Muscle of back (tissue), 3 donors: ENCODE measurements at regions not wholly inside any gene's neighbourhood (a gene's known extent, or its start where the extent isn't known, plus 50 kb on each side); places are given as distances from the start of the nearest gene placed in this dataset.
"Not testable (repeated sequence)": the region's sequence is repeated elsewhere in the genome, so short reads cannot be mapped to it uniquely, and the experiment has no call there.

ENCODE experiments used
- DNase-seq, 3 donors: peaks; one replicate each; pipeline versions ENCODE4 v3.0.0 to v3.0.0-alpha.2; 2013

GRCh38 chrX:18102006-18102405 is 118.7 kb downstream of the BEND2 start:
- no peak for DNase-seq

GRCh38 chrX:18101087-18101486 is 119.6 kb downstream of the BEND2 start:
- no peak for DNase-seq

GRCh38 chrX:18099745-18100144 is 120.9 kb downstream of the BEND2 start:
- DNase-seq = no peak

DNA sequence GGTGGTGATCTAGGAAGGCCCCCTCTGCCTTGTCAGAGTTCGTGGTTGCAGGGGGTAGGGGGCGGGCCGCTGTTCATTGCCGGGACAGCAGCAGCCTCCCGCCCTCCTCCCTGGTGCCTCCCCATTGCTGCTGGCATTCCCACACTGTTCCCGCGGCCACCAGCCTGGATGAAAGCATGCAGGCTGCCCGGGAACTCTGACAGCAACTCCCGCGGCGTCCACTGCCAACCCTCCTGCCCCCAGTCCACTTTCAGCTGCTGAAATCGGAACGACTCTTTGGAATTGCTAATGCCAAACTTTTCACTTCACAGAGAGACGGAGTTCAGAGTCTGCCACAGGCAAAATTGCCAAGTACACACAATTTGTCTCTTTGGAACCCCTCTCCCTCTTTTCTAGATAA is 121.9 kb downstream of the BEND2 start:
- no peak for DNase-seq

DNA sequence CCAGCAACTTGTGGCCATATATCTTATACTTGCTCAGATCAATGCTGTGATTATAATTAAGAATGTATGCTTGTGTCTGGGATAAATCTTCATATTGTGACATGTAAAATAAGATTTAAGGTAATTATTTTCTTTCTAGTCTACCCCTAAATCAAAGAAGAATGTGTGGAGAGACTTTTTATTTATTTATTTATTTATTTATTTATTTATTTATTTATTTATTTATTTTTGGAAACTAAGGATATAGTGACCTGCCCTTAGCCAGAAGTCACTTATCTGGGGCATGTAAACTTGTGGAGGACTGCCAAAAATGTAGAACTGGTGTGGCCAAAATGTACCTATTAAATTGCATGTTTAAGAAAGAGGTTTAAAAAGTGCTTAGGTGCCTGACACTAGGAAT is 144.3 kb downstream of the BEND2 start:
- no peak for DNase-seq

- DNase-seq = no peak
Observed at GRCh38 chrX:18075603-18076002, 145.1 kb downstream of the BEND2 start.

- DNase-seq = not testable (repeated sequence)
Observed at GRCh38 chrX:18068045-18068444, 152.6 kb downstream of the BEND2 start.

DNA sequence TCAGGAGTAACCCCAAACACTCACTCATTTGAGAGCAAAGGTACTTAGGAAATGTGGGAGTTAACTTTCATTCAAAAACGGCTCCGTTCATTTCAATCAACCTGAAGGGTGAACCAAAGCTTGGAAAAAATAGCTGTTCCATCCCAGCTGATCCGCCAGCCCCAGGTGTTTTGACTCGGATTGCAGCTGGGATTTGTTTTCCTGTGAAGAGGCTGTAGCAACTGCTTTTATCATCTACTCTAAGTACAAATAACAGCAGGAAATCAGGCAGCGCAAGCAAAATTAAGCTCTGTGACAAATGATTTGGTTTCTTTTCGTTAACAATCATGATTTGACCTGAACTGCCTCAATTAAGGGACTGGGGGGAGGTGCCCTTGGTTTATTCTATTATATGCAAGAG is 154.7 kb downstream of the BEND2 start:
- DNase-seq = no peak

- no peak for DNase-seq
Observed at GRCh38 chrX:18051690-18052089, 169.0 kb downstream of the BEND2 start.

- peak in 1 of 3 donors; percentile 27 for DNase-seq
Observed at GRCh38 chrX:18047491-18047890, 173.2 kb downstream of the BEND2 start.

- no peak for DNase-seq
Observed at GRCh38 chrX:18045436-18045835, 175.2 kb downstream of the BEND2 start.

- no peak for DNase-seq
Observed at GRCh38 chrX:18042776-18043175, 177.9 kb downstream of the BEND2 start.

- no peak for DNase-seq
Observed at GRCh38 chrX:18041656-18042055, 179.0 kb downstream of the BEND2 start.

DNA sequence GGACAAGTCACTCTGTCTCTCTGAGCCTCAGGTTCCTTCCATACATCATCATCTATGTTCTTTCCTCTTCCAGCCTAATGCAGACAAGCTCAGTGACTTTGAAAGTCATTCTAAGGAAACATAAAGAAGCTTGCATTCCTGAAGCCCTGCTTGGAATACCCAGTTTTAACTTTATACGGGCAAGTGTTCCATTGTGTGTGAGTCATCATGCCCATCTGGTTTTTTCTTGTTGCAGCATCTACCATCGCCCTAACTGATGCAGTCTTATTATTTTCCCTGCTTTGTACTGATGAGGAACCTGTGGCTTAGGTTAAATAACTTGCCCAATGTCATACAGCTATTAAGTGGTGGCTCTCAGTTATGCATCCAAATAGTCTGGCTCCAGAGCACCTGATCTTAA is 177.9 kb upstream of the RAI2 start:
- DNase-seq = no peak

GRCh38 chrX:18036394-18036793 is 175.3 kb upstream of the RAI2 start:
- DNase-seq = no peak

GRCh38 chrX:18034945-18035344 is 173.8 kb upstream of the RAI2 start:
- DNase-seq = no peak

DNA sequence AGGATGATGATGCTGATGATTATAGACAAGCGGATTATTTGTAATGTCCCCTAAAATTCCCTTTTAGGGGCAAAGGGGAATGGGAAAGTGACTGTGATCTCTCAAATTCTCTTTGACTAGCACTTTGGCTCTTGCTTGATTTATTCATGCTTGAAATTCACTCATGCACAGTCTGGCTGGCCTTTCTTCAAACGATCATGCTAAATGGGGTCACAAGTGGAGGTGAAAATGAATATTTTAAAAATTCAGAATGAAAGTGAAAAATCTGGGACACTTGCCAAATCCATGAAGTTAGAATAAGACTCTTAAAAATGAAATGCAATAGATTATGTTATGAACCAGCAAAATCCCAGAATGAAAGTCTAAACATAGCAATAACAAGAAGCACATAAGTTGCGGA is 173.4 kb upstream of the RAI2 start:
- DNase-seq = no peak

- DNase-seq = no peak
Observed at GRCh38 chrX:18032486-18033221, 171.6 kb upstream of the RAI2 start.

- DNase-seq = no peak
Observed at GRCh38 chrX:18031726-18032375, 170.8 kb upstream of the RAI2 start.

DNA sequence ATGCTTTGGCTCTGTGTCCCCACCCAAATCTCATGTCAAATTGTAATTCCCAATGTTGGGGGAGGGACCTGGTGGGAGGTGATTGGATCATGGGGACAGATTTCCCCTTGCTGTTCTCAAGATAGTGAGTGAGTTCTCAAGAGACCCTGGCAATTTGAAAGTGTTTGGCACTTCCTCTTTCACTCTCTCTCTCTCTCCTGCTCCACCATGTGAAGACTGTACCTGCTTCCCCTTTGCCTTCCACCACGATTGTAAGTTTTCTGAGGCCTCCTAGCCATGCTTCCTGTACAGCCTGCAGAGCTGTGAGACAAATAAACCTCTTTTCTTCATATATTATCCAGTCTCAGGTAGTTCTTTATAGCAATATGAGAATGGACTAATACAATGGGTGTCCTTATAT is 169.6 kb upstream of the RAI2 start:
- not testable (repeated sequence) for DNase-seq

GRCh38 chrX:18026166-18026565 is 165.1 kb upstream of the RAI2 start:
- DNase-seq = no peak

- no peak for DNase-seq
Observed at GRCh38 chrX:18017411-18017810, 156.3 kb upstream of the RAI2 start.

GRCh38 chrX:18016941-18017340 is 155.8 kb upstream of the RAI2 start:
- no peak for DNase-seq

DNA sequence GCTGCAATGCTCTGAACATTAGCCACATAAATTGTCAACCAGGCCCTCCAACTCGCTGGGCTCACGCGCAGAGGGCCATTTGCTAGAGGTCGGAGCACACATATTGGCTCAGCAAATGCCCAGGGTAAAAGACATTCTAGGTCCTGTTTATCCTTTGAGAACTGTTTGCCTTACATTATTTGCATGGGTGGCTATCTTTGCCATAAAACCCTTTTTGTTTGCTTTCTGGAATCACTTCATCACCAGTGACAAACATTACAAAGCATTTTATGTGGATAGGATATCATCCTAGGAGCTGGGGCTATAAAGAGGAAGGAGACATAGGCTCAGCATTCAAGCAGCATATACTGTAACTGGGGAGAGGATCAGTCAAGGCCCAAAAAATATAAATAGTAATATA is 149.2 kb upstream of the RAI2 start:
- no peak for DNase-seq
